ENCODE measurements at regions not wholly inside any gene's neighbourhood (a gene's known extent, or its start where the extent isn't known, plus 50 kb on each side); places are given as distances from the start of the nearest gene placed in this dataset.

GRCh38 chr10:3523309-3524050, 261.5 kb downstream of the KLF6 start:
- WGBS, 3 donors, result 84 to 95% (median 93%) methylated on average over 13 of the region's 13 CpGs
- H3K27ac ChIP-seq (ENCODE audit: low read depth, low read length), result no peak overlapping the region

- 87 to 90% (median 89%) methylated on average over 15 of the region's 15 CpGs for WGBS, 3 donors
- H3K27ac ChIP-seq (ENCODE audit: low read depth, low read length), result no peak overlapping the region
These were observed 268.1 kb downstream of the KLF6 start for GRCh38 chr10:3516923-3517255.

GRCh38 chr10:3516234-3516922, 268.6 kb downstream of the KLF6 start:
- 57 to 82% (median 81%) methylated on average over 14 of the region's 14 CpGs for WGBS, 3 donors
- no peak overlapping the region for H3K27ac ChIP-seq (ENCODE audit: low read depth, low read length)

- 65 to 70% (median 68%) methylated on average over 7 of the region's 7 CpGs for WGBS, 3 donors
- H3K27ac ChIP-seq (ENCODE audit: low read depth, low read length), result no peak overlapping the region
These were observed 270.3 kb downstream of the KLF6 start for GRCh38 chr10:3514691-3515090.

- 73 to 84% (median 75%) methylated on average over 8 of the region's 8 CpGs for WGBS, 3 donors
- no peak overlapping the region for H3K27ac ChIP-seq (ENCODE audit: low read depth, low read length)
These were observed 272.7 kb downstream of the KLF6 start for GRCh38 chr10:3512263-3512662.

- WGBS, 3 donors, result 65 to 84% (median 82%) methylated on average over 5 of the region's 5 CpGs
- no peak overlapping the region for H3K27ac ChIP-seq (ENCODE audit: low read depth, low read length)
These were observed 273.5 kb downstream of the KLF6 start for GRCh38 chr10:3511483-3511882.

GRCh38 chr10:3510741-3511140, 274.3 kb downstream of the KLF6 start:
- 52 to 84% (median 83%) methylated on average over 6 of the region's 6 CpGs for WGBS, 3 donors
- H3K27ac ChIP-seq (ENCODE audit: low read depth, low read length), result no peak overlapping the region

- WGBS, 3 donors, result 63 to 80% (median 79%) methylated on average over 3 of the region's 3 CpGs
- no peak overlapping the region for H3K27ac ChIP-seq (ENCODE audit: low read depth, low read length)
These were observed 275.7 kb downstream of the KLF6 start for GRCh38 chr10:3509355-3509754.

GRCh38 chr10:3503299-3503698, 281.7 kb downstream of the KLF6 start:
- no peak overlapping the region for H3K27ac ChIP-seq (ENCODE audit: low read depth, low read length)
- 79 to 91% (median 90%) methylated on average over 13 of the region's 13 CpGs for WGBS, 3 donors

GRCh38 chr10:3502673-3503072, 282.3 kb downstream of the KLF6 start:
- 48 to 87% (median 85%) methylated on average over 6 of the region's 6 CpGs for WGBS, 3 donors
- H3K27ac ChIP-seq (ENCODE audit: low read depth, low read length), result no peak overlapping the region

- no peak overlapping the region for H3K27ac ChIP-seq (ENCODE audit: low read depth, low read length)
- whole genome bisulfite sequencing, 3 donors, result 28 to 76% (median 68%) methylated on average over 15 of the region's 15 CpGs
These were observed 284.6 kb downstream of the KLF6 start for GRCh38 chr10:3500408-3500856.

- H3K27ac ChIP-seq (ENCODE audit: low read depth, low read length), result no peak overlapping the region
- WGBS, 3 donors, result 82 to 90% (median 83%) methylated on average over 4 of the region's 4 CpGs
These were observed 285.9 kb downstream of the KLF6 start for GRCh38 chr10:3499120-3499519.

- no peak overlapping the region for H3K27ac ChIP-seq (ENCODE audit: low read depth, low read length)
- WGBS, 3 donors, result 70 to 90% (median 87%) methylated on average over 7 of the region's 7 CpGs
These were observed 287.4 kb downstream of the KLF6 start for GRCh38 chr10:3497581-3497980.

- WGBS, 3 donors, result 76 to 96% (median 90%) methylated on average over 7 of the region's 7 CpGs
- no peak overlapping the region for H3K27ac ChIP-seq (ENCODE audit: low read depth, low read length)
These were observed 288.9 kb downstream of the KLF6 start for GRCh38 chr10:3496138-3496537.

GRCh38 chr10:3495281-3495680, 289.7 kb downstream of the KLF6 start:
- WGBS, 3 donors, result 73 to 90% (median 90%) methylated on average over 6 of the region's 6 CpGs

GRCh38 chr10:3494838-3495230, 290.2 kb downstream of the KLF6 start:
- 69 to 87% (median 79%) methylated on average over 11 of the region's 11 CpGs for WGBS, 3 donors
- H3K27ac ChIP-seq (ENCODE audit: low read depth, low read length), result no peak overlapping the region

More at GRCh38 chr10:3495281-3495680, 289.7 kb downstream of the KLF6 start:
- no peak overlapping the region for H3K27ac ChIP-seq (ENCODE audit: low read depth, low read length)

- H3K27ac ChIP-seq (ENCODE audit: low read depth, low read length), result no peak overlapping the region
- 56 to 80% (median 65%) methylated on average over 22 of the region's 22 CpGs for WGBS, 3 donors
These were observed 290.7 kb downstream of the KLF6 start for GRCh38 chr10:3494131-3494837.

- H3K27ac ChIP-seq (ENCODE audit: low read depth, low read length), result no peak overlapping the region
- 95 to 97% (median 95%) methylated on average over 1 of the region's 1 CpG for WGBS, 3 donors
These were observed 291.4 kb downstream of the KLF6 start for GRCh38 chr10:3493621-3494020.

GRCh38 chr10:3491571-3491970, 293.4 kb downstream of the KLF6 start:
- 49 to 78% (median 75%) methylated on average over 4 of the region's 4 CpGs for WGBS, 3 donors

More at GRCh38 chr10:3491571-3491970, 293.4 kb downstream of the KLF6 start:
- H3K27ac ChIP-seq (ENCODE audit: low read depth, low read length), result no peak overlapping the region

Data from adipose tissue (tissue), 3 donors.